ENCODE measurements at regions not wholly inside any gene's neighbourhood (a gene's known extent, or its start where the extent isn't known, plus 50 kb on each side); places are given as distances from the start of the nearest gene placed in this dataset.

GRCh38 chr9:107907715-107908114 lies 418.1 kb upstream of the KLF4 start:
- DNase-seq (ENCODE audit: low spot score) (no peak), ATAC-seq (no peak)
- intact Hi-C loops (cut with DNase I), result no loop called here

DNA sequence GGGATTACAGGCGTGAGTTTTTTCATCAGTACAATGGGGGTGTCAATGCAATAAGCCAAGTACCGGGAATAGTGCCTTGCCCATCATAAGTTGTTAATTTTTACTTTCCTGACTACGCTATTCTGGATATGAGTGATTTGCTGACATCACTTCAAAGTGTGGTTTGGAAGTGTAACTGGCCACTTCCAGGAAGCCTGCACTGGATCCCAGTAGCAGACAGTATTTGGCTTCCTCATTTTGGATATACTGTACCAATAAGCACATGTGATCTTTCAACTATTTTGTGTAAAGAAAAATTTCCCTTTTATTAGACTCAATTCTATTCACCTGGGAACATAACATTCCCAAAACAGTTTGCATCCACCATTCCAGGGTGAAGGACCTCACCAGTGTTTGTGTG lies 417.7 kb upstream of the KLF4 start:
- intact Hi-C loops (cut with DNase I), result no loop called here
- peak; percentile 49 for ATAC-seq
- DNase-seq (ENCODE audit: low spot score), result no peak

DNA sequence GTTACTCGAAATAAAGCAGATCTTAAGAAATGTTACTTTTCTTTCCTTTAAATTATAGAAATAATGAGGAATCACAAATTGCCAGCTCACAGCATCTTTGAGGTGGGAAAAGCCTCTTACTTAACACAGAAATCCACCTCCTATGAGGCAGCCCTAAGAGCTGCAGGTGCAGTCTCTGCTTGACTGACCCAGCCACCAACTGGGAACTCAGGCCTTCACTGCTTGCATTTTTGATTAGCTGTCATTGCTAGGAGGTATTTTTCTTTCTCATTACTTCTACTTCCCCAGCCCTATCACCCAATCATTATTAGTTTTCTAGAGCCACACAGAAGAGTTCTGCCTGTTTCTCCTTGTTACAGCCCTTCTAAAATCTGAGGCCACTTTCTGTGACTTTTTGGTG lies 416.5 kb upstream of the KLF4 start:
- intact Hi-C loops (cut with DNase I), result no loop called here
- no peak for ATAC-seq
- DNase-seq (ENCODE audit: low spot score), result no peak

- intact Hi-C loops (cut with DNase I), result no loop called here
- peak; percentile 79 for ATAC-seq
- DNase-seq (ENCODE audit: low spot score), result no peak
Measured at GRCh38 chr9:107905308-107906020, 415.9 kb upstream of the KLF4 start.

DNA sequence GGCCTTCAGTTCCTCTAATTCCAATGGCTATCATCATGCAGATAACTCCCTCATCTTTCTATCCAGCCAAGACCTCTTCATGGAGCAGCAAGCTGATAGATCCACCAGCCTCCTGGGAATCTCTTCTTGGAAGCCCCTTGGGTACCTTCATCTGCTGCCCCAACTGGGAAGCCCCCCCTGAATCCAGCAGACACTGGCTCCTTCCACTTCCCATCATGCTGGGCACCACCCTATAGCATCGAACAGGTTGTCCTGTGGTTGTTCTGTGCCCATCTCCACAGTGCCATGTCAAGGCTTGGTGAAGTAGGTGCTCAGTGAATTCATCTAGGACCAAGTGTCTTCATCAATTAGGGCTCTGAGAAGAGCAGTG lies 410.4 kb upstream of the KLF4 start:
- ATAC-seq (no peak), DNase-seq (ENCODE audit: low spot score) (no peak)
- intact Hi-C loops (cut with DNase I), result no loop called here

DNA sequence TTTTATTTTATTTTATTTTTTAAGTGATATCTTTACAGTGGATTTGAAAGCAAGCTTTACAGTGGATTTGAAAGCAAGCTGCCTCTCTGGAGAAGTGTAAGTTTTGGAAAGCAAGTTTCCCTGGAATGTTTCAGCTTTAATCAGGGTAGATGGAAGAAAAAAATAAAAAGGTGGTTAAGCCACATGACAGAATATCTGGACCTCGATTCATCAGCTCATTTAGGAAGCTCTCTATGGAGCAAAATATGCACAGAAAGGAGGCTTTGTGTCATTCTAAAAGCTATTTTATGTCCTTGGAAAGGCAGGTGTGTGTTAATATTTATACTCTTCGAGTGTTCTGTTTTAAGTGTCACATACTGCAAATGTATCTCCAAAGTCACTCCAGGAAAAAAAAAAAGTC lies 409.2 kb upstream of the KLF4 start:
- no peak for ATAC-seq
- intact Hi-C loops (cut with DNase I), result no loop called here

DNA sequence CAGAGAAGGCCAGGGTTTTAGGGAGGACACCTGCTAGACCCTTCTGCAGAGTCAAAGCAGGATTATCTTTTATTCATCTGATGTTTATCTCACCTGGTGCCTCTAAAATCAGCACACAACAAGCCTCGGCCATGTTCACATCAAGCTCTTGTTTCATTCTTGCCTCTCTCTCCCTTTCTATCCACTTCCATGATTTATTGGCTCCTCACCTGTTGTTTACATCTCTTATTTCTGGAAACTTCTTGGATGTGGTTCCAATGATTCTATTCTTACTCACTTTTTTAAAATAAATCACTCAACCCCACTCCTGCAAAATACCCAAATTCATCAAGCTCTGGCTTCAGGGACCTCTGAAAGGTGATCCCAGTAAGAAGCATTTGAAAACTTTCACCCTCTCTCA lies 407.0 kb upstream of the KLF4 start:
- no peak for DNase-seq (ENCODE audit: low spot score)
- ATAC-seq, result no peak
- intact Hi-C loops (cut with DNase I), result no loop called here

More for the DNA sequence above, 409.2 kb upstream of the KLF4 start:
- no peak for DNase-seq (ENCODE audit: low spot score)

GRCh38 chr9:107895501-107896001 lies 406.0 kb upstream of the KLF4 start:
- ATAC-seq (peak; percentile 41), DNase-seq (ENCODE audit: low spot score) (no peak)
- intact Hi-C loops (cut with DNase I), result no loop called here

- intact Hi-C loops (cut with DNase I), result no loop called here
- ATAC-seq (no peak), DNase-seq (ENCODE audit: low spot score) (no peak)
Measured at GRCh38 chr9:107894572-107895261, 405.1 kb upstream of the KLF4 start.

GRCh38 chr9:107890921-107891465 lies 401.4 kb upstream of the KLF4 start:
- intact Hi-C loops (cut with DNase I), result no loop called here
- ATAC-seq (no peak), DNase-seq (ENCODE audit: low spot score) (no peak)

- ATAC-seq (peak; percentile 62), DNase-seq (ENCODE audit: low spot score) (no peak)
- intact Hi-C loops (cut with DNase I), result no loop called here
Measured at GRCh38 chr9:107888773-107889227, 399.2 kb upstream of the KLF4 start.

DNA sequence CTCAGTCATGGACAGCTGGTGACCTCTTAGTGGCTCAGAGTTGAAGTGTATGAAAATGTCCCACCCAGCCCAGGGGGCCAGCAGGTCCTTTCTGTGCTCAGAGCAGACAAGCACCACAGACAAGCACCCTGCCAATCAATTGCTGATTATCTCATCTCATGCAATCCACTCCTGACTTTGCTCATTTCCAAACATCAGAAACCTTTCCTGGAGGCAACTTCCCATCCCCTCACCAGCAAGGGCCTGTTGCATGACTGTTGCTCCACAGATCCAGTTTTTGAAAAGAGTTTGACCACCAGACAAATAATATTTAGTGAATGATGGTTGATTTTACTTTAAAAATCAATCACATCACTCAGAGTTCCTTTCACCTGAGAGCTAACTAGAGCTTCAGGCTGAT lies 397.3 kb upstream of the KLF4 start:
- ATAC-seq (no peak), DNase-seq (ENCODE audit: low spot score) (no peak)
- intact Hi-C loops (cut with DNase I), result no loop called here

- DNase-seq (ENCODE audit: low spot score) (no peak), ATAC-seq (no peak)
- intact Hi-C loops (cut with DNase I), result no loop called here
Measured at GRCh38 chr9:107883496-107884124, 394.0 kb upstream of the KLF4 start.

DNA sequence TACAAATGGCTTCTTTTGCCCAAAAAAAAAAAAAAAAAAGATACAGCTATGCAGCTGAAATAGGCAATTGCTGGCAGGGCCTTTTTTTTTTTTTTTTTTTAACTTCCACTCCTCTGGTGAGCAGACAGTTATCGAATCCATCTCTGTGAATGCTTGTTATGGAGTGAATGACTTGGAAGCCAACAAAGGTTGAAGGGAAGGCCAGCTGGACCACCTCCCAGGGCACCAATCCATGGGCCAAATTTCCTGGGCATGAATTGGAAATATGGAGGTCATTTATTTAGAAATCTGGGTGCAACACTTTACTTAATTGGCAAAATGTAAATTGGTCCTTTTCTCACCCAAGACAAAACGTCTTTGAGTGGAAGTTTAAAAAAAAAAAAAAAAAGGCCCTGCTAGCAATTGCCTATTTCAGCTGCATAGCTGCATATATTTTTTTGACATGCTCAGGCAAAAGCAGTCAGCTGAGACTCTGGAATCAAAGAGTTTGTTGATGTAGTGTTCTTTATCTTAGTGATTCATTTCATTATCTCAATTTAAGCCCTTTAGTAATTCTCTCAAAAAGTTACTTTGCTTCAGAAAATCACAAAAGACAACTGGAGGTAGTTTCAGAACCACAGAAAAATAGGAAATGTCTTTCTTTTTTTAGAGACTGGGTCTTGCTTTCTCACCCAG lies 392.2 kb upstream of the KLF4 start:
- ATAC-seq, result no peak
- intact Hi-C loops (cut with DNase I), result no loop called here

GRCh38 chr9:107878462-107878861 lies 388.9 kb upstream of the KLF4 start:
- intact Hi-C loops (cut with DNase I), result no loop called here
- ATAC-seq (no peak), DNase-seq (ENCODE audit: low spot score) (no peak)

More for the DNA sequence above, 392.2 kb upstream of the KLF4 start:
- DNase-seq (ENCODE audit: low spot score), result no peak

DNA sequence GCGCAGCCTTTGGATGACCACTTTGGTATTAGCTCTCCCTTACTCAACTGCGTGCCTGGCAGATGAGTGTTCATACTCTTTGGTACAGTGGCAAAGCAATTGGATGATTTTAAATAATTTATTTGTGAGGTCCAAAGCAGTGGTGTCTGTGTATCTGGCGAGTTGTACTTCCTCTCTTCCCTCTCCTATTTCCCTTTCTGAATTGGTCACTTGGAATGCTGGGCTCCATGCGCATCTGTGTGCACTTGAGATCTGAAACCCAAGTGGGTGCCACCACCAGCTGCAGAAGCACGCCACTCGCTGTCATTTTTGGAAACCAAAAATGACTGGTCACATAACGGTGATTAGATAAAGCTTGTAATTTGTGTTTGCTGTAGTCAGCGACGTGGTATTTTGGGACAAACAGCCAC lies 386.0 kb upstream of the KLF4 start:
- intact Hi-C loops (cut with DNase I), result no loop called here
- no peak for ATAC-seq
- no peak for DNase-seq (ENCODE audit: low spot score)

DNA sequence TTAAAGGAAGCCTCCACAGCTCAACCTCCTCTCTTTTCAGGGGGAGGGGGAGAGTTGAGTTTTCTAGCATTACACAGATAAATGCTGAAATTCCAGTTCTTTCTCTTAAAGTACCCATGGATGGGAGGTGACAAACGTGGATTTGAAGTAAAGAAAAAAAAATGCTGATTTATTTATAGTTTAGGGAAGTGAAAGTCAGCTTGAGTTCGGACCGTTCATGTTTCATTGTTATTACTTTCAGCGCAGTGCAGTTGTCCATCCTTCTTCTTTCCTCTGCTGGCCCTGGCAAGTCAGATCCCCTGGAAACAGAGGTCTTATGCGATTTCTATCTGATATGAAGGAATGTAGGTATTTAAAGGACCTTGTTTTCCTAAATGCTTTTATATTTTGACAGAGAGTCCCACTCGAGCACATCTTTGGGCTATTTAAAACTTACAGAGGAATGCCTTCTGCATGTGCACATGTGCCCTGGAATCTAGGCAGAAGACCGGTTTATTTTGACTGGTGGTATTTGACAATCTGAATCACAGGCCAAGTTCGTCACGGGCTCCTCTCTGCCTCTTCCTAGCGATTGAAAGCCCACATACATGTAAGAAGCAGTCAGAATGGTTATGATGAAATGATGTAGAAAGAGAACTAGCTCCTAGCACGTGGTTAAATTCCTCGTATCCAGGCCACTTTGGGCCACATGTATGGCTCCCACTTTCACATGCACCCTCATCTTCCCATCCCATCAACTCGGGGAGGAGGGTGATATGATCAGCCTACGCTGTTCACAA lies 385.2 kb upstream of the KLF4 start:
- ATAC-seq (no peak), DNase-seq (ENCODE audit: low spot score) (no peak)
- intact Hi-C loops (cut with DNase I), result no loop called here

GRCh38 chr9:107874137-107874536 lies 384.6 kb upstream of the KLF4 start:
- DNase-seq (ENCODE audit: low spot score) (no peak), ATAC-seq (no peak)
- intact Hi-C loops (cut with DNase I), result no loop called here
